ENCODE measurements at regions not wholly inside any gene's neighbourhood (a gene's known extent, or its start where the extent isn't known, plus 50 kb on each side); places are given as distances from the start of the nearest gene placed in this dataset.

- no peak for DNase-seq
Measured at GRCh38 chr2:41610501-41611190, 437.2 kb upstream of the PKDCC start.

- DNase-seq = peak in 1 of 3 donors; percentile 5
Measured at GRCh38 chr2:41618754-41619153, 429.1 kb upstream of the PKDCC start.

- no peak for DNase-seq
Measured at GRCh38 chr2:41621095-41621494, 426.7 kb upstream of the PKDCC start.

GRCh38 chr2:41621563-41621962 lies 426.3 kb upstream of the PKDCC start:
- no peak for DNase-seq

- no peak for DNase-seq
Measured at GRCh38 chr2:41622301-41622700, 425.5 kb upstream of the PKDCC start.

GRCh38 chr2:41626936-41627335 lies 420.9 kb upstream of the PKDCC start:
- no peak for DNase-seq

GRCh38 chr2:41634686-41635085 lies 413.1 kb upstream of the PKDCC start:
- no peak for DNase-seq

GRCh38 chr2:41644936-41645335 lies 402.9 kb upstream of the PKDCC start:
- peak in 1 of 3 donors; percentile 24 for DNase-seq

- no peak for DNase-seq
Measured at GRCh38 chr2:41647468-41648050, 400.3 kb upstream of the PKDCC start.

GRCh38 chr2:41657226-41657625 lies 390.6 kb upstream of the PKDCC start:
- DNase-seq = no peak

GRCh38 chr2:41659758-41660157 lies 388.1 kb upstream of the PKDCC start:
- no peak for DNase-seq

- no peak for DNase-seq
Measured at GRCh38 chr2:41662461-41662860, 385.4 kb upstream of the PKDCC start.

- no peak for DNase-seq
Measured at GRCh38 chr2:41663056-41663455, 384.8 kb upstream of the PKDCC start.

GRCh38 chr2:41668529-41668928 lies 379.3 kb upstream of the PKDCC start:
- no peak for DNase-seq

- DNase-seq = no peak
Measured at GRCh38 chr2:41678639-41679038, 369.2 kb upstream of the PKDCC start.

- DNase-seq = no peak
Measured at GRCh38 chr2:41686156-41686555, 361.7 kb upstream of the PKDCC start.

- peak in 2 of 3 donors; percentile 10 to 43 for DNase-seq
Measured at GRCh38 chr2:41691561-41691960, 356.3 kb upstream of the PKDCC start.

- DNase-seq = no peak
Measured at GRCh38 chr2:41694536-41695049, 353.2 kb upstream of the PKDCC start.

GRCh38 chr2:41695198-41696113 lies 352.4 kb upstream of the PKDCC start:
- DNase-seq = no peak

GRCh38 chr2:41697389-41697788 lies 350.4 kb upstream of the PKDCC start:
- no peak for DNase-seq

- DNase-seq = peak in 2 of 3 donors; percentile 29 to 39
Measured at GRCh38 chr2:41698678-41699422, 349.0 kb upstream of the PKDCC start.

GRCh38 chr2:41701231-41701630 lies 346.6 kb upstream of the PKDCC start:
- no peak for DNase-seq

GRCh38 chr2:41703123-41703522 lies 344.7 kb upstream of the PKDCC start:
- DNase-seq = no peak
